H1 (cell line): ENCODE measurements at regions not wholly inside any gene's neighbourhood (a gene's known extent, or its start where the extent isn't known, plus 50 kb on each side); places are given as distances from the start of the nearest gene placed in this dataset.

Experiments
- ATF2 ChIP-seq: IDR thresholded peaks from 2 replicates; pipeline ENCODE4 v1.6.1; 2012; ENCODE audit warnings: low read length, inconsistent platforms
- CEBPB ChIP-seq: IDR thresholded peaks from 2 replicates; pipeline ENCODE4 v1.6.1; 2012; ENCODE audit warnings: low read depth, low read length
- CHD2 ChIP-seq: IDR thresholded peaks from 2 replicates; pipeline ENCODE4 v1.6.1; 2012; ENCODE audit warnings: low read length, improper control_type of control experiment
- CHD7 ChIP-seq: fragments of 300-600 bp; sonication (generic); IDR thresholded peaks from 2 replicates; pipeline ENCODE4 v1.7.1; 2012; ENCODE audit warnings: low read length, moderate library complexity, mild to moderate bottlenecking, inconsistent platforms; ENCODE audit not compliant: insufficient replicate concordance
- EP300 ChIP-seq, 2 experiments: IDR thresholded peaks; 1 replicate in 1 of 2; 2 replicates in 1 of 2; pipeline ENCODE4 v1.6.1; 2011 to 2012; ENCODE audit warnings: low read depth in 2 of 2, low read length in 2 of 2, mild to moderate bottlenecking in 2 of 2, borderline replicate concordance in 1 of 2, inconsistent platforms in 1 of 2, moderate library complexity in 1 of 2
- GABPA ChIP-seq: IDR thresholded peaks from 2 replicates; pipeline ENCODE4 v1.6.1; 2011; ENCODE audit warnings: mild to moderate bottlenecking, low read length, moderate library complexity, borderline replicate concordance; ENCODE audit not compliant: insufficient read depth
- JUND ChIP-seq: IDR thresholded peaks from 2 replicates; pipeline ENCODE4 v1.6.1; 2011; ENCODE audit warnings: mild to moderate bottlenecking, improper control_type of control experiment, low read length
- MAX ChIP-seq: IDR thresholded peaks from 2 replicates; pipeline ENCODE4 v1.6.1; 2012; ENCODE audit warnings: inconsistent platforms
- NANOG ChIP-seq: IDR thresholded peaks from 2 replicates; pipeline ENCODE4 v1.6.1; 2011; ENCODE audit warnings: low read length, low read depth, mild to moderate bottlenecking, inconsistent platforms; ENCODE audit not compliant: insufficient read depth, poor library complexity, severe bottlenecking
- SP4 ChIP-seq: IDR thresholded peaks from 2 replicates; pipeline ENCODE4 v1.6.1; 2012; ENCODE audit warnings: low read length, inconsistent platforms

- no peak for TF ChIP-seq GABPA
- no peak for TF ChIP-seq JUND
- no peak for TF ChIP-seq MAX
- no peak for TF ChIP-seq CHD2
- no peak for TF ChIP-seq EP300 (IDR thresholded peaks at IDR 0.05; ENCODE audit: borderline replicate concordance in 1 of 2, low read depth in 2 of 2, low read length in 2 of 2)
- TF ChIP-seq CHD7: no peak
- TF ChIP-seq CEBPB: no peak
- TF ChIP-seq SP4: no peak
- no peak for TF ChIP-seq NANOG
- no peak for TF ChIP-seq ATF2
Observed at GRCh38 chr10:128534686-128535085, 408.5 kb upstream of the MKI67 start (continued).
